ENCODE measurements at regions not wholly inside any gene's neighbourhood (a gene's known extent, or its start where the extent isn't known, plus 50 kb on each side); places are given as distances from the start of the nearest gene placed in this dataset.

DNA sequence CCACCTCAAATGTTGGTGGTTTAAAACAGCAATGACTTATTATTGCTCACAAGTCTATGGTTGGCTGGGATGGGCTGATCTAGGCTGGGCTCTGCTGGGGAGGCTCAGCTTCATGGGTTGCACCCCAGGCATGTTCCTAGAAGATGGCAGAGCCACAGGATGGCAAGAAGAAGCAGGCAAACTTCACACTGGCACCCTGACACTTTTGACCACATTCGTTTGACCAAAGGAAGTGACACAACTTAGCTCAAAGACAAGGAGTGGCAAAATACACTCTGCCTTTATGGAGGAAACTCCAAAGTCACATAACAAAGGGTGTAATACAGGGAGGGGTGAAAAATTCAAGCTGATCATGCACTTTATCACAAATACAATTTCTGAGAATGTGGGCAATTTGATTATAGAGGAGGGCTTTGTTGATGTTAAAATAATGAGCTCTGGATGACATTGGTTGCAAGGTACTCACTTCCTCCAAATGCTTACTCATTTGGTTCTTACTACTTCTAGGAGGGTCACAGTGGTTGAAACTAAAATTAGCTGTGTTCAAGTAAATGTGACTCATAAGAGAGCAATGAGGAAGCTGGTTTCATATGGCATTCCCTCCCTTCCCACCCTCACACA is 249.2 kb upstream of the RPS6KA3 start:
- no peak overlapping the region for H3K4me3 ChIP-seq (ENCODE audit: low read depth, low read length)
- peak; percentile 87 for DNase-seq (ENCODE audit: low read depth, low spot score)
- in situ Hi-C loops (cut with HindIII; ENCODE audit: low sequenced_read_pairs): no loop called here
- TF ChIP-seq CTCF (IDR thresholded peaks at IDR 0.05; ENCODE audit: low read depth, low read length): no peak

DNA sequence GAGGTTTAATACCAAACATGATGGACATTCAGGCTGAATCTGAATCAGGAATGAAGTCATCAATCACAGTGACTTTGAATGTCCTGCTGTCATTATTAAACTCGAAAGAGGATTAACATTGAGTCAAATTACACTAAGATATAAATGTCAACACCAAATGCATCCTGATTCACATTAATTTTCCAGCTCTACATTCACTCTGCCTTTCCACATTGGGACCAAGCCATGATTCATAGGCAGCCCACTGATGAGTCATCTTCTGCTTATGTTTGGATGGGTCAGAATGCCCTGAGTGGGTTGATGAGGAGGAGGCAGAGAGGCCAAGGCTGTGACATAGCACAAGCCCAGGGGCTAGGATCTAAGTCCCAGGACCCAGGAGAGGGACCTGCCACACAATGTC is 247.6 kb upstream of the RPS6KA3 start:
- no peak overlapping the region for H3K4me3 ChIP-seq (ENCODE audit: low read depth, low read length)
- peak; percentile 61 for DNase-seq (ENCODE audit: low read depth, low spot score)
- TF ChIP-seq CTCF (IDR thresholded peaks at IDR 0.05; ENCODE audit: low read depth, low read length): no peak
- in situ Hi-C loops (cut with HindIII; ENCODE audit: low sequenced_read_pairs): no loop called here

DNA sequence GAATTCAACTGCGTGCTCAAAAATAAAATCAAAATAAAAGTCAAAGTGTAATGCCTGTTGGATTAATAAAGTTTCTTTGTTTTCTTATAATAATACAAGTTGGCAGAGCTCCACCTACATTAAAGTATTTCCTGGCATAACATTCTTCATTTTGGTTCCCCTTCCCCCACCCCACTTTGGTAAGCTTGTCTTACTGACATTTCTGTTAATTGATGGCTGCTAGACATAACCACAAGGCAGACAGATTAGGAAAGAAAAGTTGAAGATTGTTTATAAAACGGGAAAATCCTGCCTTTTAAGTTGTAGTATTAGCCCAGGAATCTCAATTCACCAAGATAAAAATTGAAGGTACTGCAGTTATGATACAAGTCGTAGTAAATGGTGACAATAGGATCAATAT is 246.5 kb upstream of the RPS6KA3 start:
- H3K4me3 ChIP-seq (ENCODE audit: low read depth, low read length): no peak overlapping the region
- no peak for TF ChIP-seq CTCF (IDR thresholded peaks at IDR 0.05; ENCODE audit: low read depth, low read length)
- no peak for DNase-seq (ENCODE audit: low read depth, low spot score)
- in situ Hi-C loops (cut with HindIII; ENCODE audit: low sequenced_read_pairs): no loop called here

- in situ Hi-C loops (cut with HindIII; ENCODE audit: low sequenced_read_pairs): no loop called here
- no peak for DNase-seq (ENCODE audit: low read depth, low spot score)
- no peak overlapping the region for H3K4me3 ChIP-seq (ENCODE audit: low read depth, low read length)
- TF ChIP-seq CTCF (IDR thresholded peaks at IDR 0.05; ENCODE audit: low read depth, low read length): no peak
Measured at GRCh38 chrX:20511792-20512191, 245.1 kb upstream of the RPS6KA3 start.

- in situ Hi-C loops (cut with HindIII; ENCODE audit: low sequenced_read_pairs): no loop called here
Measured at GRCh38 chrX:20507901-20508620, 241.4 kb upstream of the RPS6KA3 start.

DNA sequence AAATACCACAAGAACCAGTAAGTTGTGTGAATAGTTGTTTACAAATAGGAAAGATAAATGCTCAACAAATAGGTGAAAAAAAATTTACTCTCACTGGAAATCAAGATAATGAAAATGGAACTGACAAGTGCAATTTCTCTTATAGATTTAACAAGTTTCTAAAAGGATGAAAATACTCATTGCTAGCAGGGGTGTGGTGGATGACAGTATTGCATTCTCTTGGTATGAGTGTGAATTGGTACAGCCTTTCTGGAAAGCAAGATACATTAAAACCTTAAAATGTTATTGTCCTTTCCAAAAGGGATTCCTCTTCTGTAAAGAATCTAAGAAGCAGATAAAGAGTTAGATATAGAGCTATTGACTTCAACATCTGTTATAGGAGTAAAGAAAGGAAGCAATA is 240.0 kb upstream of the RPS6KA3 start:
- TF ChIP-seq CTCF (IDR thresholded peaks at IDR 0.05; ENCODE audit: low read depth, low read length): no peak
- in situ Hi-C loops (cut with HindIII; ENCODE audit: low sequenced_read_pairs): no loop called here
- no peak for DNase-seq (ENCODE audit: low read depth, low spot score)
- no peak overlapping the region for H3K4me3 ChIP-seq (ENCODE audit: low read depth, low read length)

More at GRCh38 chrX:20507901-20508620, 241.4 kb upstream of the RPS6KA3 start:
- no peak overlapping the region for H3K4me3 ChIP-seq (ENCODE audit: low read depth, low read length)
- DNase-seq (ENCODE audit: low read depth, low spot score): no peak
- no peak for TF ChIP-seq CTCF (IDR thresholded peaks at IDR 0.05; ENCODE audit: low read depth, low read length)
